ENCODE measurements at regions not wholly inside any gene's neighbourhood (a gene's known extent, or its start where the extent isn't known, plus 50 kb on each side); places are given as distances from the start of the nearest gene placed in this dataset.
"Not testable (repeated sequence)": the region's sequence is repeated elsewhere in the genome, so short reads cannot be mapped to it uniquely, and the experiment has no call there.

DNA sequence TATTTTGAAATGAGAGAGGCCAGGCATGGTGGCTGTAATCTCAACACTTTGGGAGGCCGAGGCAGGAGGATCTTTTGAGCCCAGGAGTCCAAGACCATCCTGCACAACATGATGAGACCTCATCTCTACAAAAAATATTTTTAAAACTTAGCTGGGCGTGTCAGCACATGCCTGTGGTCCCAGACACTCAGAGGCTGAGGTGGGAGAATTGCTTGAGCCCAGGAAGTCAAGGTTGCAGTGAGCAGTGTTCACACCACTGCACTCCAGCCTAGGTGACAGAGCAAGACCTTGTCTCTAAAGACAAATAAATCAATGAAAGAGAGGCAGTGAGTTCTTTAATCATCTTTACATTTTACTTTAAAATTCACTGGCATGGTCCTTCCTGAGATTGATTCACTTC lies 124.5 kb downstream of the DUSP6 start:
- no peak for DNase-seq (ENCODE audit: low spot score)

DNA sequence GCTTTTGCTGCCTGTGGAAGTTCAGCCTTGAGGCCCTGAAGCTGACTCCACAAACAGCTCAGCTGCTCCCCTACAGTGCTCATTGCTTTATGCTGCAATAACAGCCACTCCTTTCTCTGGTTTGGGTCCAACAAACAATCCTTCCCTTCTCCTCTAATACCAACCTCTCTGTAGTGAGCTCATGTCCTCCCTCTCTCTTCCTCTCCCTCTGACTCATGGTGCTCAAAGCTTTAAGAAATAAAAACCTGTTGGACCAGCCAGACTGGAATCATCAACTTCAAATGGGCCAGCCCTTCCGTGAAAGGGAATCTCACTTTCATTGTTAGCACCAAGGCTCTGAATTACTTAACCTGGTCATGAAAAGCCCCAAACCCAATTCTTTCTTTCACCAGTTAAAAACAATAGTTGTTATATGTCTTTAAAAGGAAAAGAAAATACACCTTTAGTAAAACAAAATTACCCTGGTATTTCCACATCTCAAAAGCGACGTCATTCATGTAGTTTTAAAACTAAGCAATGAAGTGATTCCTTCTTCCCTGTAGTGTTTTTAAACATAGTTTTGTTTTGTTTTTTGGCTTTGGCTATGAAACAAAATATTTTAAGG lies 126.4 kb downstream of the DUSP6 start:
- DNase-seq (ENCODE audit: low spot score), result peak; percentile 74

DNA sequence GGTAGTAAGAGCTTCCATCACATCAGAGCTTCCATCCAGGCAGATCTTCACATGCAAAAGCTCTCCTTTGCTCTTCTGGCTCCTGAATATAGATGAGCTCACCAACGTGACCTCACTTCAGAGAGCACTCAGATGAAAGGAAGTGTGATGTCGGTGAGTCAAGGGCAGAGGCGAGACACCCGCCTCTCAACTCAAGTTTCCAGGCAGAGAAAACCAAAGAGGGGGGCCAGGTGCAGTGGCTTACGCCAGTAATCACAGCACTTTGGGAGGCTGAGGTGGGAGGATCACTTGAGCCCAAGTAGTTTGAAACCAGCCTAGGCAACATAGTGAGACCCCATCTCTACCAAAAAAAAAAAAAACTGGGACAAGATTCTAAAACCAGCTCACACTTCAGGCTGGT lies 126.9 kb downstream of the DUSP6 start:
- peak; percentile 49 for DNase-seq (ENCODE audit: low spot score)

DNA sequence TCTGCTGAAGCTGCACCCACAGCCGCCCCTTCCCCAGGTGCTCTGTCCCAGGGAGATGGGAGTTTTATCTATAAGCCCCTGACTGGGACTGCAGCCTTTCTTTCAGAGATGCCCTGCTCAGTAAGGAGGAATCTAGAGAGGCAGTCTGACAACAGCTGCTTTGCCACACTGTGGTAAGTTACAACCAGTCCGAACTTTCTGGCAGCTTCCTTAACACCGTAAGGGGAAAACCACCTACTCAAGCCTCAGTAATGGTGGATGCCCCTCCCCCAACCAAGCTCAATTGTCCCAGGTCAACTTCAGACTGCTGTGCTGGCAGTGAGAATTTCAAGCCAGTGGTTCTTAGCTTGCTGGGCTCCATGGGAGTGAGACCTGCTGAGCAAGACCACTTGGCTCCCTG lies 129.7 kb downstream of the DUSP6 start:
- DNase-seq (ENCODE audit: low spot score), result not testable (repeated sequence)

DNA sequence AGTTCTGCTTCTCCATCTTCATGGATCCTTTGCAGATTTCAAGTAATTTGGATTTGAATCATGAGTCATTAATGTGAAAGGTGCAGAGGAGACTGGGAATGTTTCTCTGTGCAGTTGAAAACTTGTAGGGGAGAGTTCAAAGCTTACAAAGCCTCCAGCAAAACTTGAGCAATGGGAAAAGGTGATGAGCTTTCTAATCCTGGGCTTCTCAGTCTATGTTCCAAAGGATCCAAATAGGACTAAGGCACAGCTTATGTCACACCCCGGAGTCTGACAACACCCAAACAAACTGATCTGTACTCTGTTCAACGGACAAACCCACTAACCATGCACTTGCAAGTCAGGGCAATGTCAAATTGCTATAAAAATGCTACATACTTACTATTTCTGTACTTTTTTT lies 134.8 kb downstream of the DUSP6 start:
- no peak for DNase-seq (ENCODE audit: low spot score)

DNA sequence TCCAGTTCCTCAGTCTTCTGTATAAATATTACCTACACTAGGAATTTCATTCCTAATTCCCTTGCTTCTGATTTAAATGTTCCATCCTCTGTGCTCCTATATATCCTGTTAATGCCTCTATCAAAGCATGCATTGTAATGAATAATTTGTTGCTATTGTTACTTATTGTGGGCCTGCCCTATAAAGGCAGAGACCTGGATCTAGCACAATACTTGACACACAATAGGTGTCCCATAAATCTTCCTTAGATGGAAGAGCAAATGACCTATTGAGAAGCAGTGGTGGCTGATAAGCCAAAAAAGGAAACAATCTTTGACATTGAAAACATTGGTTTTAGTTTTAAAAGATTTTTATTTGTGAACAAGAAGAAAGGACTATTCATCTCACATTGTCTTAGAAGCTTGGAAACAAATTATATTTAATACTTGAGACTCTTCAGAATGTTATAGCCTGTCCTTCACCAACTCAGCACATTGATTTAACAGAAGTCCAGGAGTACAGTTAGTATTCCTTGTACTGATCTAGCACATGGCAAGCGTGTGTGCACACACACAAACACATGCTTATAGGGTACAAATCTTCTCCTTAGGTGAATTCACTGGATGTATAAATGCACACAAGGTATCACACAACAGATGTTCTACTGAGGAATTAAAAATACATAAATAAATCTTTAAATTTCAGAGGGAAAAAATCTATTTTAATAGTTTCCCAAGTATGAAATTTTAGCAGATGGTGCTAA lies 135.9 kb downstream of the DUSP6 start:
- DNase-seq (ENCODE audit: low spot score), result no peak

DNA sequence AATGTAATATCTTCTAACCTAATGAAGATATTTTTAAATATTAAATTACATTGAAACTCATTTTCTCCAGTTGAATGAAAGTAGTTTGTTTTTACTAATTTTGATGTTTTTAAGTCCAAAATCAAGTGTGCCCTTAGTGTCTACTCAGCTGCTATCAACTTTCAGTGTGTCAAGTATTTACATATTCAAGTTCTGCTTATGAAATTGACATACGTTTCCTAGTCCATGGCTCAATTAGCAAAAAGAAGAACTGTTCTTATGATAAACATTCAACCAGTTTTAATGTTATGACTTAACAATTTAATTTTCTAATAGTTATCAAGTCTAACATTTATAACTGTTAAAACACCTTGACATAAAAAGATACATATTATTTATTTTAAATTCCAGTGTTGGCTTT lies 137.1 kb downstream of the DUSP6 start:
- DNase-seq (ENCODE audit: low spot score), result no peak

DNA sequence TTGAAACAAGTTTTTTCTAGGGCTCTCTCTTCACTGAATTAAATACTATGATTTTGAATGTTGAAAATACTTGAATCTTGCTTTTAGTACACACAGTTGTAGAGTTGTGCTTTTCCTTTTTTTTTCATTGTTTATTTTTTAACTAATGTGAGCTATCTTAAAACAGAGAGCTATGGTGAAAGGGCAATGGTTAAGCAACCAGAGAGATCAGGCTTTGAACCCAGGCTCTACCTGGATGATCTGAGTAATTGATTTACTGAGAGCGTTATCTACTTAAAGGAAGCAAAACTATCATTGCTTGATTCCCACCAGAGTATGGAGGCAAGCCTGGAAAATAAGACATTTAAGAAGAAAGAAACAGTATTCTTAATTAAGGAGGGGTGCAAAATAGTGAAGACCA lies 138.6 kb downstream of the DUSP6 start:
- no peak for DNase-seq (ENCODE audit: low spot score)

DNA sequence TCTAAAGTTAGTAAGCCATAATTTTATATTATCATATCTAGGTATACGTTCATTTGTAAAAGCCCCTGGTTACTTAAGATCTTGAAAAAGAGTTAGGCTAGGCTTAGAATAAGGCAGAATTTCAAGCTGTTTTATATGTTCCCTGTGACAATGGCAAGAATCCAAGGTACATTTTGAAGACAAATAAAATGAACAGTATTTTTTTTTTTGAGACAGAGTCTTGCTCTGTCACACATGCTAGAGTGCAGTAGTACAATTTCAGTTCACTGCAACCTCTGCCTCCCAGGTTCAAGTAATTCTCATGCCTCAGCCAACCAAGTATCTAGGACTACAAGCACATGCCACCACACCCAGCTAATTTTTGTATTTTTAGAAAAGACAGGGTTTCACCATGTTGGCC lies 139.2 kb downstream of the DUSP6 start:
- DNase-seq (ENCODE audit: low spot score), result no peak

DNA sequence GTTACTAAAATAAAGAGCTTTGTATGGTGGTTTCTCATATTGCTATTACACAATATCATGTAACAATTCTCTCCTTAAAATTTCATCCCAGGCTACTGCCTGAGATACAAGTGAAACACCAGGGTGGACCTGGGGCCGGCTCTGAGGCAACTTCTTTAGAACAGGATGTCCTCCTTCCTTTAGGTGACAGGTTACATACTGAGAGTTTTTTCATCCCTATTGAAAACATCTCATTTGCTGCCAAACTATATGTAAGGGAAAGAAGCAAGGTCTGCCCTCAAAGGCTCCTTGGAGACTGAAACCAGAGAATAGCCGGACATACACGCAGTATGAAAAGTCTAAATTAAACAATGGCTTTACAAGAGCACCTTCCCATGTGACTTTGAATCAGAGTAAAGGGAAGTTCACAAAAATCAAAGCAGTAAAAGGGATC lies 139.9 kb downstream of the DUSP6 start:
- DNase-seq (ENCODE audit: low spot score), result no peak

DNA sequence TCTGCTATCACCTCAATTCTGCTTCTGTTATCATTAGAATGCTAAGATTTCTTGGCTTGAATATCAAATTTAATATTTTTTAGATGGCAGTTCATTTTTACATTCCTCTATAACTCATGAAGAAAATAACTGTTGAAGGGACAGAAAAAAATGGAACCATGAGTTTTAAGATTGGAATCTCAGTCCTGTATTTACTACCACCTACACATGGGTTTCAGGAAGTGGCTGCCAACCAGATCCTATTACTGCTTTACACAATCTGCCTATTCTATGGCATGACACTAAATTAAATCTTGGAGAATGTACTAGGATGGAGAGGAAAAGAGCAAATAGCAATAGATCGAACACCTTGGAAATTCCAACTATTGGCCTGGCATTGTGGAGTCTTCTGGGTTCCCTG lies 140.8 kb downstream of the DUSP6 start:
- DNase-seq (ENCODE audit: low spot score), result no peak

DNA sequence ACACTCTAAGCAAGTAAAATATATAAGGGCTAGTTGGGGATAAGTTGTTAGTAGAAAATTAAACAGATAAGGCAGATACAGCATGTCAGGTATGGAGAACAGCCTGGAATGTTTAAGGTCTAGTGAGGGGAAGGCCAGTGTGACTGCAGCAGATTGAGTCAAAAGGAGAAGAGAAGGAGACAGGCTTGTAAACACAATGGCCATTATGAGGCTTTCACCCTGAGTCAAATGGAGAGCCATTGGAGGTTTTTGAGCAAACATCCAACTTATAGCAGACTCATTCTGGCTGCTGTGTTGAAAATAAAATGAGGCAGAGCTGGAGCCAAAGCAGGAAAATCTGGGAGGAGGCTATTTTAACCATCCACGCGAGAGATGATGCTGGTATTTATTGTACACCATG lies 142.0 kb downstream of the DUSP6 start:
- no peak for DNase-seq (ENCODE audit: low spot score)

DNA sequence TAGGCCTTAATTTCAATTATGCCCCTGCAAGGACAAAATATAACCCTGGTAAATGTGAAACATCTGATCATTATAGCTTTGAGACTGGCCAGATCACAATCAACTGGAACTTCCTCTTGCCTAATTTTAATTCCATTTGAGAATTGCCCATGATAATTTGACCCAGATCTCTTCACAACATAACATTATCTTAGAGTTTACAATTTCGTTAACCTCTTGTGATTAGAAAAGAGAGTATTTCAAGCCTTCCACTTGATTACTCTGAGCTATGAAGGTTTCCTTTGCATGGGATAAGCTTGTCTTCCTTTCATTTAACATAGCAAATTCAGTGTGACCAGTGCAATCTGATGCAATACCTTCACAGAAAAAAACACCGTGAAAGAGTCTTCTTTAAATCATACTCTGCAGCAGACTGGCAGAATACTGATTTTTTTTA lies 143.6 kb downstream of the DUSP6 start:
- DNase-seq (ENCODE audit: low spot score), result no peak

DNA sequence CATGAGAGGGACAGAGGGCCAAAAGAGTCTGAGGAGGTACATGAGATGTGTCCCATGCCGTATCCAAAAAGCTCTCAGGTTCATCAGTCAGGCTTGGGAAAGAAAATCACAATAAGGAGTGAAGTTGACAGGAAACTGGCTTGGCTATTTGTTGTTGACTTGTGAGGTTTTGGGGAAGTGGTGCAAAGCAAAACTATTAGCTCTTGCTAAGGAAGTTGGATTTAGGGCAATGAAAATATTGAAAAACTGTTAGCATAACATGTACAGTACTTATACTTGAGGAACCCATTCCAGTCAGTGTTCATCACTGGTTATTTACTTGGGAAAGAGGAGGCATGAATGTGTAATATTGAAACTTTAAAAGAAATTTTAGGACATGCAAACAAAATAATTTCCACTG lies 145.9 kb downstream of the DUSP6 start:
- no peak for DNase-seq (ENCODE audit: low spot score)

DNA sequence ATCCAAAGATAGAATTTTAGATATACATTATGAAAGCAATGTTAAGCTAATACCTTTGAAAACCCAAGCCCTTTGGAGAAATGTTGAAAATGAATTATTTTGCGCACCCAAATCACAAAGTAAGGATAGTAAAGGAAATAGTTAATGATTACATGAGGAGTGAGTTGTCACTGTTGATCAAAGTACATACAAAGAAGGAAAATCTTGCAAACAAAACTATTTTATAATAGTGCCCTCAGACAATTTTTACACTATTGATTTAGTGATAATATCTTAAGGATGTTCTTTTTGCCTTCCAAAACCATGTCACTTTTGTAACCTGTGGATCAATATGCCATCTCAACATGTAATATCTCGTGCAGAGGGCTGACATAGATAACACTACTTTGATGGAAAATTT lies 146.8 kb downstream of the DUSP6 start:
- no peak for DNase-seq (ENCODE audit: low spot score)

DNA sequence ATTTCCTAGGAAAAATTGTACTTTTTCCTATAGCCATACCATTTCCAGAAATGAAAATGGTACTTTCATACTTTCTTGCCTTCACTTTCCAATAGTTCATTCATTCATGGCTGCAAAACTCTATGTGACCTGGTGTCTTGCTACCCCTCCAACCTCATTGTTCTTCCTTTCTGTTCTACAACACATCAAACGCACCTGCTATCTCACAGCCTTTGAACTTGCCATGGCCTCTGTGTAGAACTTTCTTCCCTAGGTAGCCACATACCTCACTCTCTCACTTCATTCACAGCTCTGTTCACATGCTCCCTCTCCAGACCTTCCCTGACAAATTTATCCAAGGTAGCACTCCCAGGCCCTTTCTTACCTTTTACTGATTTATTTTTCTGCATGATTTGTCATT lies 149.2 kb downstream of the DUSP6 start:
- DNase-seq (ENCODE audit: low spot score), result no peak

DNA sequence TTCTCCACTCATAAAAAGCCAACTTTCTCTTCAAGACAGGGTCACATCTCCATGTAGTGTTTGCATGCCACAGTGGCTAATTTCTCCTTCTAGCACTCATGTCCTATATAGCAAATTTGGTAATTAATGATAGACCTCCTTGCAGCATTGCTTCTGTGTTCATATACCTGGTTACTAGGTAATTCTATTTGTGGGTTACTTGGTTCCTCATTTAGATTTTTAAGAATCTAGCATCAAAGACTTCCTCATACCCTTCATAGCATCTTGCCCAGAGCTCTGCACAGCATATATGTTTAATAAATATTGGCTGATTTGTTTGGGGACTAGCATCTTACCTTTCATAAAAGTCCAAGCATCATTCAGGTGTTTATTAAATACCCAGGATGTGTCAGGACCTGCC lies 152.1 kb downstream of the DUSP6 start:
- DNase-seq (ENCODE audit: low spot score), result no peak

DNA sequence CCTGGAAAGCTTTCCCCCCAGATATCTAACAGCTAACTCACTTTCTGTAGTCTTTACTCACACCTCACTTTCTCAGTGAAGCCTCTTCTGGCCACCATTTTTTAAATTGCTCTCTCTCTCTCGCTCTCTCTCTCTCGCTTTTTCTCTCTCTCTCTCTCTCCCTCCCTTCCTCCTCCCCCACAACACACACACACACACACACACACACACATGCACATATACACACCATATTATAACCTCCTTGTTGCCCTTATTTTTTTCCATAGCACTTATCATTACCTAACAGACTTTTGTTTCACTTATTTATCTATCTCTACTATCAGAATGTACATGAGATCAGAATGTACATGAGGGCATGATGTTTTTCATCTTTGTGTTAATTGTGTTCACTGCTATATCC lies 156.8 kb downstream of the DUSP6 start:
- DNase-seq (ENCODE audit: low spot score), result no peak

DNA sequence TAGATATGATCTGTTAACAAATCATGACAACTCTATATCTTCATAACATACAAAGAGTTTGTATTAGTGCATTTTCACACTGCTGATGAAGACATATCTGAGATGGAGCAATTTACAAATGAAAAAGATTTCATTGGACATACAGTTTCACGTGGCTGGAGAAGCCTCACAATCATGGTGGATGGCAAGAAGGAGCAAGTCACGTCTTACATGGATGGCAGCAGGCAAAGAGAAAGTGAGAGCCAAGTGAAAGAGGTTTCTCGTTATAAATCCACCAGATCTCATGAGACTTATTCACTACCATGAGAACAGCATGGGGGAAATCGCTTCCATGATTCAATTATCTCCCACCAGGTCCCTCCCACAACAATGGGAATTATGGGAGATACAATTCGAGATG lies 157.6 kb downstream of the DUSP6 start:
- no peak for DNase-seq (ENCODE audit: low spot score)

DNA sequence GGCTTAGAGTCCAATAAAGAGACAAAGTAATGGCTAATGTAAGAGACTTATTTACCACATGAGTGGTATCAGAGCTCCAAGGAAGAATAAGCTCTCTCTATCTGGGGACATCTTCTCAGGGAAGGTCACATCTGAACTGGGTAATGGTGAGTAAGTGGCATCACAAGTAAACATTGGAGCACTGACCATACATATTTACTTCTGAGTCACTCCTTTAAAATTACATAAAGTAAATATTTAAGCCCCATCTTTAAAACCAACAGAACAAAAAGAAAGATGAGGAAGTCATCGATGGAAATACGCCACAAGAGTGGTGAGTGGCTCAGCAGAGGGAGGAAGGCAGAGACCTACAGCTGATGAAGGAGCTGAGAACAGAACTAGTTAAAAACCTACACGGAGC lies 159.9 kb downstream of the DUSP6 start:
- DNase-seq (ENCODE audit: low spot score), result no peak

DNA sequence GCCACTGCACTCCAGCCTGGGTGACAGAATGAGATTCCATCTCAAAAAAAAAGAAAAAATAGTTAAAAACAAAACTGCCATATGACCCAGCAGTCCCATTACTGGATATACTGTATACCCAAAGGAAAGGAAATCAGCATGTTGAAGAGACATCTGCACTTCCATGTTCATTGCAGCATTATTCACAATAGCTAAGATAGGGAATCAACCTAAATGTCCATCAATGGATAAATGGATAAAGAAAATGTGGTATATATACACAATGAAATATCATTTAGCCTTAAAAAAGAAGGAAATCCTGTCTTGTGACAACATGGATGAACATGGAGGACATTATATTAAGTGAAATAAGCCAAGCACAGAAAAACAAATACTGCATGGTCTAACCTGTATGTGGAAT lies 160.7 kb downstream of the DUSP6 start:
- not testable (repeated sequence) for DNase-seq (ENCODE audit: low spot score)

DNA sequence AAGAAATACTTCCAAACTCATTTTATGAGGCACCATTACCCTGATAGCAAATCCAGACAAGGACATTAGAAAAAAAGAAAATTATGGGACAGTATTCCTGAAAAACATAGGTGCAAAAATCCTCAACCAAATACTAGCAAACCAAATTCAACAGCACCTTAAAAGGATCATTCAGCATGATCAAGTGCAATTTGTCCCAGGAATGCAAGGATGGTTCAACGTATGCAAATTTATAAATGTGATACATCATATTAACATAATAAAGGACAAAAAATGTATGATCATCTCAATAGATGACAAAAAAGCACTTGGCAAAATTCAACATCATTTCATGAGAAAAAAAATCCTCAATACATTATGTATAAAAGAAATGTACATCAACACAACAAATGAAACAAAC lies 162.9 kb downstream of the DUSP6 start:
- DNase-seq (ENCODE audit: low spot score), result no peak

DNA sequence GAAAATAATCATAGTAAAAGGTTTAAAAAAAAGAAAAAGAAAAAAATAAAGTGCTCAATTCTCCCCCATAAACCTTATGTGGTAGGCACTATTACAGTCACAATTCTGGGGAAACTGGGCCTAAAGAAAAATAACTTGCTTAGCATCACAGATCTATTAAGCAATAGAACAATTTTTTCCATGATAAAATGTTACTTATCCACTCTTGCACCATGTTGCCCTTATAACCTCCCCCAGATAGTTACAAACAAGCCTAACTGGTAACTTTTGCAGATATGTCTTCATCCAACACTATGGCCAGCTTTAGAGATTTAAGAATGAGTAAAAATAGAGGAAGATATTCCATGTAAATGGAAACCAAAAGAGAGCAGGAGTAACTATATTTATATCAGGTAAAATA lies 164.8 kb downstream of the DUSP6 start:
- DNase-seq (ENCODE audit: low spot score), result no peak

DNA sequence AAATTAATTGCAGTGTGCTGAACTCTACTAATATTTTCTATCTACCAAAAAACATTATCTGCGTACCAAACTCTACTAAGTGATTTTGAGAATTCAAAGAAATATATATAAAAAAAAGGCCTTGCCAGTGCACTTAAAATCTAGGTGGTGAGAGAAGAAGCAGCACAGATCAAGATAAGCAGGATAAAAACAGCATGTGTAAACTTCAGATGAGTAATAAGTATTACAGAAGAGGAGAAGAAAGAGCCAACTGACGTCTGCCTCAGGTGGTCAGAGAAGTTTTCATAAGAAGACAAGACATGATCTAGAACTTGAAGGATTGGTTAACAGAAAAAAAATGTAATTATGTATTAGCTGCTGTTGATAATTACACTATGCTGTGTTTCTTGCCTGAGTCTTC lies 166.4 kb downstream of the DUSP6 start:
- DNase-seq (ENCODE audit: low spot score), result no peak

All from ureter (tissue), 1 donor.